ENCODE measurements at regions not wholly inside any gene's neighbourhood (a gene's known extent, or its start where the extent isn't known, plus 50 kb on each side); places are given as distances from the start of the nearest gene placed in this dataset.

DNA sequence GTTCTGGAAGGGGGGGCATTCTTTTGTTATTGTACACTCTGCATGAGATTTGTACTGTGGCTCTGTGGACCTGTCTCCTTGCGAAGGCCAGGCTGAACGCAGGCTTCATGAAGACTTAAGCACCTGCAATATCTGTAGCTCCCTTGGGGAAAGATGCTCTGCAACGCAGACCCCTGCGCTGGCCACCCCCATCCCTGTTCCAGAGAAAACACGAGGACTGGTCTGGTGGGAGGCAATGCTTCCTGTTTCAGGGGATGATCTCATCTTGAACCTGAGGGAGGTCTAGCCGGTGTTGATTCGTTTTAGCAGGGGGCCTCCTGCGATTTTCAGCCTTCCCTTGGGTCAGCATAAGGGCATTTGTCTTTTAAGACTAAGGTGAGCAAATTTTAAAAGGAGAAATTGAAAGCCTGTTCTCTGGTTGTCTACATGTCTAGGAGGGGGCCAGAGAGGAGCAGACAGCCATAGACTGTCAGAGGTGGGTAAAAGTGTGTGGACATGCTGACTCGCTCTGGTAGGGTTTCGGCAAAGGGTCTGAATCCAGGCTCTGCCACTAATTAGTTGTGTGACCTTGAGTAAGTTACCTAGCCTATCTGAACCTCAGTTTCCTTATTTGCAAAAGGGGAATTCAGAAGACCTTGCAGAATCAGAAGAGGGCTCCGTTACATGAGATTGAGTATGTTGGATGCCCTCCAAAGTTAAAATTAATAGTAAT, 80.9 kb upstream of the RASGRF1 start:
- no peaks in the 10 kb centered on the region for H3K9me3 ChIP-seq (ENCODE audit: control insufficient read depth, insufficient read depth, low read length)
- H3K36me3 ChIP-seq (ENCODE audit: control insufficient read depth, insufficient read depth, low read length) = no peaks in the 10 kb centered on the region
- no peaks in the 10 kb centered on the region for H3K27me3 ChIP-seq (ENCODE audit: control insufficient read depth, insufficient read depth, low read length)
- H3K4me3 ChIP-seq (ENCODE audit: low read length) = no peak overlapping the region
- peaks cover 2% of the 10 kb centered on the region; the same call in 1 of the 2 replicates for H3K4me1 ChIP-seq (ENCODE audit: control insufficient read depth, insufficient read depth, low read length)
- no peak for DNase-seq (ENCODE audit: low read depth, low spot score)
- WGBS (ENCODE audit: insufficient coverage, insufficient read length) = no CpG with 5 or more reads among the region's 11 CpGs
- no peak overlapping the region for H3K27ac ChIP-seq (ENCODE audit: low read length)

DNA sequence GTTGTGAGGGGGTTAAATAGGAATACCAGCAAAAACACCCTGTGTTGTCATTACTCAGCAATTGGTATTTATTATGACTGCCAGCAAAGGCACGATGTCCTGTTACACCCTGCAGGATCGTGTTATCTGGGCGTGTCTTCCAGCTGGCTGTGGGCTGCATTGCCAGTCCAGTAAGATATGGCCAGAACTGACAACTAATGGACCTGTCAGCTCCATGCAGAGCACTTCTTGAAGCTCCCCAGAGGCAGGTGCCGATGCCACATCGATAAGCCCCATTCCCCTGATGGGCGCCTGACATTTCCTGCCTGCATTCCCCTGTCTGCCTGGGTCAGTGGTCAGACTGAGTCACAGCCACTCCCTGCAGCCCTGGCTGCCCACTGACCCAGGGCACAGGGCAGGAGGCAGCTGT, 79.7 kb upstream of the RASGRF1 start:
- Histone ChIP-seq H3K4me3 (ENCODE audit: low read length) (no peak overlapping the region), H3K9me3 (ENCODE audit: control insufficient read depth, insufficient read depth, low read length) (no peaks in the 10 kb centered on the region), H3K4me1 (ENCODE audit: control insufficient read depth, insufficient read depth, low read length) (peaks cover 2% of the 10 kb centered on the region; the same call in 1 of the 2 replicates), H3K27me3 (ENCODE audit: control insufficient read depth, insufficient read depth, low read length) (no peaks in the 10 kb centered on the region), H3K27ac (ENCODE audit: low read length) (no peak overlapping the region), H3K36me3 (ENCODE audit: control insufficient read depth, insufficient read depth, low read length) (no peaks in the 10 kb centered on the region)
- WGBS (ENCODE audit: insufficient coverage, insufficient read length) = no CpG with 5 or more reads among the region's 6 CpGs
- no peak for DNase-seq (ENCODE audit: low read depth, low spot score)

DNA sequence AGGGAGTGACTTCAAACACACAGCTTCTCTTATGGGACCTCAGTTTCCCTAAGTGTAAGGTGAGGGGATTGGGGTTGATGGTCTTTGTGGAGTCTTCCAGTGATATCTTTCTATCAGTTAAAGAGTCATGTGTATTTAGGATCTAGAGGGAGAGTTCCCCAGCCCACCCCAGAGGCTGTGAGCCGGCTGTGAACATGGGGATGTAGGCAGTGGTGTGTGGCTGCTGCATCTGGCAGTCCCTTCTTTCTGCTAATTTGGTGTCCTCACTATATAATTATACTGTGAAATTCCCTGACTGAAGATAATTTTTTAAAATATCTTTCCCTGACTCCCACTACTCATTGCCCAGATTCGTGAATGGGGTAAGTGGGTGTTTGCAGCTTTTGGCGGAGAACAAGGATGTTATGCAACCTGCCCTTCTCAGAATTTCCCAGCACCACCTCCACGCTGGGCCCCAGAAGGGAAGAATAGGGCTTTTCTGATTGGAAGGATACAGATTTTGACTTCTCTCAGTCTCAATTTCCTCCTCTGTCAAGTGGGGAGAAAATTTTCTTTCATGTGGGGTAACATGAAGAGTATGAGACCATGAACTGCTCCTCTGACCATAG, 79.0 kb upstream of the RASGRF1 start:
- Histone ChIP-seq H3K9me3 (ENCODE audit: control insufficient read depth, insufficient read depth, low read length) (no peaks in the 10 kb centered on the region), H3K4me1 (ENCODE audit: control insufficient read depth, insufficient read depth, low read length) (peaks cover 2% of the 10 kb centered on the region; the same call in 1 of the 2 replicates), H3K27ac (ENCODE audit: low read length) (no peak overlapping the region), H3K36me3 (ENCODE audit: control insufficient read depth, insufficient read depth, low read length) (no peaks in the 10 kb centered on the region), H3K27me3 (ENCODE audit: control insufficient read depth, insufficient read depth, low read length) (no peaks in the 10 kb centered on the region), H3K4me3 (ENCODE audit: low read length) (no peak overlapping the region)
- no CpG with 5 or more reads among the region's 4 CpGs for WGBS (ENCODE audit: insufficient coverage, insufficient read length)
- no peak for DNase-seq (ENCODE audit: low read depth, low spot score)

DNA sequence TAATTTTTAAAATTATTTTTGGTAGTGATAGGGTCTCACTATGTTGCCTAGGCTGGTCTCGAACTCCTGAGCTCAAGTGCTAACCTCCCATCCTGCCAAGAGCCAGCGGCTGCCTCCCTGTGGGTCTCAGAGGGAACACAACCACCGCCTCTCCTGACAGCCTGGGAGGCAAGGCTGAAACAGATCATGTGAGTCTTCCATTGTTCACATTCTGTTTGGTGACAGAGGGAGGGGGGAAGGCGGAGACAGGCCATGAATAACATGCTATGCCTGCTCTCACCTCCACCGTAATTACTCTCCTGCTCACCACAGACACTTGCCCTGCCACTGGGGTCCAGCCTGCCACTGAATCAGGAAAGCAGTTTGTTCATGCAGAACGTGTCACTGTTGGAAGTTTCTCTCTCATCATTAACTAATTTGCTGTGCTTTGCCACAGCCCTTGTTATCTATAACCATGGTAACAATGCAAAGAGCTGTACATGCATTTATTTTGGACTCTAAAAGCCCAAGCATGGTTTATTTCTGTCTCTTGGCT, 78.4 kb upstream of the RASGRF1 start:
- Histone ChIP-seq H3K36me3 (ENCODE audit: control insufficient read depth, insufficient read depth, low read length) (no peaks in the 10 kb centered on the region), H3K4me1 (ENCODE audit: control insufficient read depth, insufficient read depth, low read length) (peaks cover 2% of the 10 kb centered on the region; the same call in 1 of the 2 replicates), H3K27me3 (ENCODE audit: control insufficient read depth, insufficient read depth, low read length) (no peaks in the 10 kb centered on the region), H3K9me3 (ENCODE audit: control insufficient read depth, insufficient read depth, low read length) (no peaks in the 10 kb centered on the region), H3K4me3 (ENCODE audit: low read length) (no peak overlapping the region), H3K27ac (ENCODE audit: low read length) (no peak overlapping the region)
- no CpG with 5 or more reads among the region's 6 CpGs for WGBS (ENCODE audit: insufficient coverage, insufficient read length)
- no peak for DNase-seq (ENCODE audit: low read depth, low spot score)

DNA sequence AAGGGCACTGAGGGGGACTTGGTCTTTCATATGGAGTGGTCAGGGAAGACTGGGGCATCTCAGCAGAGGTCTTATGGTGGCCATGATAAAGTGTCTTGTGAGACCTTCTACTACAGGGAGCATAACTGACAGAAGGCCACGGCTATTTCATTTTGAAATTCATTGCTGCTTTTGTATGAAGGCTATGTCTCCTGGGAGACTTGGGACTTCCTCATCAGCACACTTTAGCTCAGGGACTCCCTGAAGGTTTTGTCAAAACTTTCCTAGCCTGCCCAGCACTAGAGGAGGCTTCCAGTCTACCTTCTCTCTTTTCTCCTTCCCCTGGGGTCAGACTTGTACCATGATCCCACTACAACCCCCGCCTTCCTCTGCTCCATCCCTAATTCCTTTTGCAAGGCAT, 77.2 kb upstream of the RASGRF1 start:
- Histone ChIP-seq H3K4me3 (ENCODE audit: low read length) (no peak overlapping the region), H3K4me1 (ENCODE audit: control insufficient read depth, insufficient read depth, low read length) (peaks cover 2% of the 10 kb centered on the region; the same call in 1 of the 2 replicates), H3K36me3 (ENCODE audit: control insufficient read depth, insufficient read depth, low read length) (no peaks in the 10 kb centered on the region), H3K9me3 (ENCODE audit: control insufficient read depth, insufficient read depth, low read length) (no peaks in the 10 kb centered on the region), H3K27ac (ENCODE audit: low read length) (no peak overlapping the region), H3K27me3 (ENCODE audit: control insufficient read depth, insufficient read depth, low read length) (no peaks in the 10 kb centered on the region)
- DNase-seq (ENCODE audit: low read depth, low spot score) = no peak
- no CpG with 5 or more reads among the region's 2 CpGs for WGBS (ENCODE audit: insufficient coverage, insufficient read length)

DNA sequence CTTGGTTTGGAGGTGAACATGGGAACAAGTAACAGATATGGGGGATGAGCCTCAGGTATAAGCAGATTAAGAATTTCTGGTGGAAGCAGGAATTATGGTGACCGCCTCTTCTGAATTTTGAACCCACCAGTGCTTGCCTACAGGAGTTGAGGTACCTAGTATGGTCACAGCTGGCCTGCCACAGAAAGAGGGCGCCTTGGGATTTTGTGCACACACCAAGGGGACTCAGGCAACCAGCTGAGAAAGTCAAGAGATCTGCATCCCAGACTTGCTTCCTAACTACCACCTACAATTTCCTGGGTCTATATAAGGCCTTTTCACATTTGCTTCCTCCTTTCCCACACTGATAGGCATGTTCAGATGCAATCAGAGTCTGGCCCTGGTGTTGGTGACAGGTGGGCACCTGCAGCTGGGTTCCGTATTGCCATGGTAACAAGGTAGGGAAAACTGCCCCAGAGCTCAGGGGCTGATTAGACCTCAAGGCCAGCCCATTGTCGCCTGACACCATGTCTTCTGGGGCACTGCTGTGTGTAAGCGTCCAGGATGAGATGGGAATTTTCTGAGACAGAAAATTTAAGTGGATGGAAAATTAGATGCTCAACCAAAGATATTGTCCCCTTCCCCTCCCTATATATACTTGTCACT, 75.9 kb upstream of the RASGRF1 start:
- Histone ChIP-seq H3K27ac (ENCODE audit: low read length) (no peak overlapping the region), H3K4me1 (ENCODE audit: control insufficient read depth, insufficient read depth, low read length) (no peaks in the 10 kb centered on the region), H3K36me3 (ENCODE audit: control insufficient read depth, insufficient read depth, low read length) (no peaks in the 10 kb centered on the region), H3K27me3 (ENCODE audit: control insufficient read depth, insufficient read depth, low read length) (no peaks in the 10 kb centered on the region), H3K4me3 (ENCODE audit: low read length) (no peak overlapping the region), H3K9me3 (ENCODE audit: control insufficient read depth, insufficient read depth, low read length) (no peaks in the 10 kb centered on the region)
- no CpG with 5 or more reads among the region's 5 CpGs for WGBS (ENCODE audit: insufficient coverage, insufficient read length)
- no peak for DNase-seq (ENCODE audit: low read depth, low spot score)

DNA sequence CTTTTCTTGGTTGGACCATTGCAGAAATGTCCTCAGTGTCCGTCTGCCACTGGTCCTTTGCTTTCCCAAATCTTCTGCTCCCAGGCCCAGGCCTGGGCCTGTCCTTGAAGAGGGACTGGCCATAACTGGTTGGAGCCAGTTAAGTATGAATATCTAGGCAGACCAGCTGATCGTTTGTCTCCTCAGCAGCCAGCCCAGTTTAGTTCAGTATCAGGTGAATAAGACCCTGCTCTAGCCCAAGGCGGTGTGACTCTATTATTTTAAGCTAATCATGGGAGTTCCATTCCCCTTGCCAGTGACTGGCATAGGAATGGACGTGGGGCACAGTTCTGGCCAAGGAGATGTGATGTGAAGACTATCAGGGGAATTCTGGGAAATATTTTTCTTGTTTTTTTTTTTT, 73.9 kb upstream of the RASGRF1 start:
- Histone ChIP-seq H3K4me3 (ENCODE audit: low read length) (no peak overlapping the region), H3K9me3 (ENCODE audit: control insufficient read depth, insufficient read depth, low read length) (no peaks in the 10 kb centered on the region), H3K4me1 (ENCODE audit: control insufficient read depth, insufficient read depth, low read length) (no peaks in the 10 kb centered on the region), H3K27me3 (ENCODE audit: control insufficient read depth, insufficient read depth, low read length) (no peaks in the 10 kb centered on the region), H3K36me3 (ENCODE audit: control insufficient read depth, insufficient read depth, low read length) (no peaks in the 10 kb centered on the region), H3K27ac (ENCODE audit: low read length) (no peak overlapping the region)
- no CpG with 5 or more reads among the region's 4 CpGs for WGBS (ENCODE audit: insufficient coverage, insufficient read length)
- DNase-seq (ENCODE audit: low read depth, low spot score) = no peak

DNA sequence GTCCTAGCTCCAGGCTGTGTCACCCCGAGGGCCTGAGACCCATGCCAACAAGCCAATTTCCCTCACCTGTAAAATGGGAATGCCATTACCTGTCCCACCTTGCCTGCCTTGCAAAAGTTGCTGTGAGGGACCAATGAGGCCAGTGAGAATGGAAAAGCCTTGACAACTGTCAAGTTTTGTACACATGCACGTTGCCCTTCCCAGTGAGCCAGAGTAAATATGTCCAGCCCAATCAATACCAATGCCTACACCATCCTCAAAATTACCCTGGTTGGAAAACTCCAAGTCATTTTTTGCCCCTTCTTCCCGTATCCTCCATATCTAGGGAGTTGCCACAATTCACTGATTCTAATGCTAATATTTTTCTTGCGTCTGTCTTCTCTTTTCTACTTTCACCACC, 73.5 kb upstream of the RASGRF1 start:
- no CpG with 5 or more reads among the region's 4 CpGs for WGBS (ENCODE audit: insufficient coverage, insufficient read length)
- DNase-seq (ENCODE audit: low read depth, low spot score) = no peak

DNA sequence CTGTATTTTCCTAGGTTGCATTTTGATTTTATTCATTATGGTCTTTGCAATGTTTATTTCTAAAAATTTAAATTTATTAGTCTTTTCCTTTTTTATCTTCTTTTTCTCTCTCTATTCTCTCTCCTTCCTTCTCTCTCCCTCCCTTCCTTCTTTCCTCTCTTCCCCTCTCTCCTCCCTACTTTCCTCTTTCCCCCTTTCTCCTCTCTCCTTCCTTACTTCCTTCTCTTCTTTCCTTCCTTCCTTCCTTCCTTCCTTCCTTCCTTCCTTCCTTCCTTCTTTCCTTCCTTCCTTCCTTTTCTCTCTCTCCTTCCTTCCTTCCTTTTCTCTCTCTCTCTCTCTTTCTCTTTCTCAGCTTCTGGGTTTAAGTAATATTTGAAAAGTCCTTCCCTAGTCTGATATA, 72.8 kb upstream of the RASGRF1 start:
- no peaks in the 10 kb centered on the region for H3K27me3 ChIP-seq (ENCODE audit: control insufficient read depth, insufficient read depth, low read length)
- no peak overlapping the region for H3K27ac ChIP-seq (ENCODE audit: low read length)
- H3K4me1 ChIP-seq (ENCODE audit: control insufficient read depth, insufficient read depth, low read length) = no peaks in the 10 kb centered on the region
- no peak overlapping the region for H3K4me3 ChIP-seq (ENCODE audit: low read length)
- DNase-seq (ENCODE audit: low read depth, low spot score) = no peak
- H3K36me3 ChIP-seq (ENCODE audit: control insufficient read depth, insufficient read depth, low read length) = no peaks in the 10 kb centered on the region
- H3K9me3 ChIP-seq (ENCODE audit: control insufficient read depth, insufficient read depth, low read length) = no peaks in the 10 kb centered on the region

More for the DNA sequence above, 73.5 kb upstream of the RASGRF1 start:
- Histone ChIP-seq H3K4me1 (ENCODE audit: control insufficient read depth, insufficient read depth, low read length) (no peaks in the 10 kb centered on the region), H3K36me3 (ENCODE audit: control insufficient read depth, insufficient read depth, low read length) (no peaks in the 10 kb centered on the region), H3K27me3 (ENCODE audit: control insufficient read depth, insufficient read depth, low read length) (no peaks in the 10 kb centered on the region), H3K9me3 (ENCODE audit: control insufficient read depth, insufficient read depth, low read length) (no peaks in the 10 kb centered on the region), H3K4me3 (ENCODE audit: low read length) (no peak overlapping the region), H3K27ac (ENCODE audit: low read length) (no peak overlapping the region)

DNA sequence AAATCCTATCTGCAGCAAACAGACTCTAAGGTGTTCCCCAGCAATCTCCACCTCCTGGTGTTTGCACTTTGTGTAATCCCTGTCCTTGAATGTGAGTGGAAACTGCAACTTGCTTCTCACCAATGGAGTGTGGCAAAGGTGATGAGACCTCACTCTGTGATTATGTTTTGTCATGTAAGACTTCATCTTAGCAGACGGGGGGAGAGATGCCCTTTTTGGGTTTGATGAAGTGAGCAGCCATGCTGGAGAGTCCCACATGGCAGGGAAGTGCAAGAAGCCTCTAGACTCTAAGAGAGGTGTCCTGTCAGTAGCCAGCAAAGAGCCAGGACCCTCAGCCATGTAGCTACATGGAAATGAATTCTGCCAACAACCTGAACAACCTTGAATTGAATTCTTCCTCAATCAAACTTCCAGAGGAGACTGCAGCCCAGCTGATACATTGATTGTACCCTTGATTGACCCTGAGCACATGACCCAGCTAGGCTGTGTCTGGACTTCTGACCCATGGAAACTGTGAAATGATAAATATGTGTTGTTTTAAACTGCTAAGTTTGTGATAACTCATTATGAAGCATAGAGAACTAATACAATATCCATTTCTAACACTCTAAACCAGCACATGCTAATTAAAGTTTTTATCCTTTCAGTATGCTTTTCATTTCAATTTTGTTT, 71.4 kb upstream of the RASGRF1 start:
- no peak overlapping the region for H3K4me3 ChIP-seq (ENCODE audit: low read length)
- WGBS (ENCODE audit: insufficient coverage, insufficient read length) = no CpG with 5 or more reads among the region's 1 CpG
- DNase-seq (ENCODE audit: low read depth, low spot score) = no peak
- no peaks in the 10 kb centered on the region for H3K4me1 ChIP-seq (ENCODE audit: control insufficient read depth, insufficient read depth, low read length)
- H3K9me3 ChIP-seq (ENCODE audit: control insufficient read depth, insufficient read depth, low read length) = no peaks in the 10 kb centered on the region
- no peaks in the 10 kb centered on the region for H3K27me3 ChIP-seq (ENCODE audit: control insufficient read depth, insufficient read depth, low read length)
- H3K27ac ChIP-seq (ENCODE audit: low read length) = no peak overlapping the region
- H3K36me3 ChIP-seq (ENCODE audit: control insufficient read depth, insufficient read depth, low read length) = no peaks in the 10 kb centered on the region
